ENCODE measurements at regions not wholly inside any gene's neighbourhood (a gene's known extent, or its start where the extent isn't known, plus 50 kb on each side); places are given as distances from the start of the nearest gene placed in this dataset.

- TF ChIP-seq, protein P1, sequence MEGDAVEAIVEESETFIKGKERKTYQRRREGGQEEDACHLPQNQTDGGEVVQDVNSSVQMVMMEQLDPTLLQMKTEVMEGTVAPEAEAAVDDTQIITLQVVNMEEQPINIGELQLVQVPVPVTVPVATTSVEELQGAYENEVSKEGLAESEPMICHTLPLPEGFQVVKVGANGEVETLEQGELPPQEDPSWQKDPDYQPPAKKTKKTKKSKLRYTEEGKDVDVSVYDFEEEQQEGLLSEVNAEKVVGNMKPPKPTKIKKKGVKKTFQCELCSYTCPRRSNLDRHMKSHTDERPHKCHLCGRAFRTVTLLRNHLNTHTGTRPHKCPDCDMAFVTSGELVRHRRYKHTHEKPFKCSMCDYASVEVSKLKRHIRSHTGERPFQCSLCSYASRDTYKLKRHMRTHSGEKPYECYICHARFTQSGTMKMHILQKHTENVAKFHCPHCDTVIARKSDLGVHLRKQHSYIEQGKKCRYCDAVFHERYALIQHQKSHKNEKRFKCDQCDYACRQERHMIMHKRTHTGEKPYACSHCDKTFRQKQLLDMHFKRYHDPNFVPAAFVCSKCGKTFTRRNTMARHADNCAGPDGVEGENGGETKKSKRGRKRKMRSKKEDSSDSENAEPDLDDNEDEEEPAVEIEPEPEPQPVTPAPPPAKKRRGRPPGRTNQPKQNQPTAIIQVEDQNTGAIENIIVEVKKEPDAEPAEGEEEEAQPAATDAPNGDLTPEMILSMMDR (IDR thresholded peaks at IDR 0.05): no peak
- no peaks in the 10 kb centered on the region for H3K4me1 Mint-ChIP-seq (ENCODE audit: unreplicated experiment)
- no peak overlapping the region for H3K4me3 Mint-ChIP-seq (ENCODE audit: unreplicated experiment)
- no peaks in the 10 kb centered on the region for H3K27me3 Mint-ChIP-seq (ENCODE audit: unreplicated experiment)
- no peaks in the 10 kb centered on the region for H3K36me3 Mint-ChIP-seq (ENCODE audit: unreplicated experiment)
- no peak overlapping the region for H3K27ac Mint-ChIP-seq (ENCODE audit: unreplicated experiment)
- DNase-seq (ENCODE audit: extremely low spot score, unreplicated experiment): no peak
- H3K9me3 Mint-ChIP-seq (ENCODE audit: unreplicated experiment): peaks cover 14% of the 10 kb centered on the region
Measured at GRCh38 chr3:167151636-167152035, 228.5 kb downstream of the ZBBX start.

GRCh38 chr3:167148136-167148535 lies 232.0 kb downstream of the ZBBX start:
- Mint-ChIP-seq H3K4me1 (ENCODE audit: unreplicated experiment) (no peaks in the 10 kb centered on the region), H3K36me3 (ENCODE audit: unreplicated experiment) (no peaks in the 10 kb centered on the region), H3K4me3 (ENCODE audit: unreplicated experiment) (no peak overlapping the region), H3K27ac (ENCODE audit: unreplicated experiment) (no peak overlapping the region), H3K27me3 (ENCODE audit: unreplicated experiment) (no peaks in the 10 kb centered on the region), H3K9me3 (ENCODE audit: unreplicated experiment) (no peaks in the 10 kb centered on the region)
- TF ChIP-seq, protein P1 (IDR thresholded peaks at IDR 0.05): no peak
- no peak for DNase-seq (ENCODE audit: extremely low spot score, unreplicated experiment)

- H3K4me3 Mint-ChIP-seq (ENCODE audit: unreplicated experiment): no peak overlapping the region
- no peaks in the 10 kb centered on the region for H3K9me3 Mint-ChIP-seq (ENCODE audit: unreplicated experiment)
- no peaks in the 10 kb centered on the region for H3K36me3 Mint-ChIP-seq (ENCODE audit: unreplicated experiment)
- H3K4me1 Mint-ChIP-seq (ENCODE audit: unreplicated experiment): no peaks in the 10 kb centered on the region
- TF ChIP-seq, protein P1 (IDR thresholded peaks at IDR 0.05): no peak
- DNase-seq (ENCODE audit: extremely low spot score, unreplicated experiment): no peak
- H3K27me3 Mint-ChIP-seq (ENCODE audit: unreplicated experiment): no peaks in the 10 kb centered on the region
- H3K27ac Mint-ChIP-seq (ENCODE audit: unreplicated experiment): no peak overlapping the region
Measured at GRCh38 chr3:167146911-167147310, 233.2 kb downstream of the ZBBX start.

GRCh38 chr3:167125612-167126407 lies 254.3 kb downstream of the ZBBX start:
- H3K4me1 Mint-ChIP-seq (ENCODE audit: unreplicated experiment): no peaks in the 10 kb centered on the region
- H3K4me3 Mint-ChIP-seq (ENCODE audit: unreplicated experiment): no peak overlapping the region
- H3K27me3 Mint-ChIP-seq (ENCODE audit: unreplicated experiment): no peaks in the 10 kb centered on the region
- no peaks in the 10 kb centered on the region for H3K36me3 Mint-ChIP-seq (ENCODE audit: unreplicated experiment)
- DNase-seq (ENCODE audit: extremely low spot score, unreplicated experiment): no peak
- H3K9me3 Mint-ChIP-seq (ENCODE audit: unreplicated experiment): peaks cover 18% of the 10 kb centered on the region
- TF ChIP-seq, protein P1 (IDR thresholded peaks at IDR 0.05): no peak
- no peak overlapping the region for H3K27ac Mint-ChIP-seq (ENCODE audit: unreplicated experiment)

- no peaks in the 10 kb centered on the region for H3K27me3 Mint-ChIP-seq (ENCODE audit: unreplicated experiment)
- TF ChIP-seq, protein P1 (IDR thresholded peaks at IDR 0.05): no peak
- H3K27ac Mint-ChIP-seq (ENCODE audit: unreplicated experiment): no peak overlapping the region
- H3K4me3 Mint-ChIP-seq (ENCODE audit: unreplicated experiment): no peak overlapping the region
- no peaks in the 10 kb centered on the region for H3K36me3 Mint-ChIP-seq (ENCODE audit: unreplicated experiment)
- DNase-seq (ENCODE audit: extremely low spot score, unreplicated experiment): no peak
- H3K9me3 Mint-ChIP-seq (ENCODE audit: unreplicated experiment): peaks cover 10% of the 10 kb centered on the region
- no peaks in the 10 kb centered on the region for H3K4me1 Mint-ChIP-seq (ENCODE audit: unreplicated experiment)
Measured at GRCh38 chr3:167120828-167121227, 259.3 kb downstream of the ZBBX start.

All from osteocyte (in vitro differentiated cells).